ENCODE measurements at regions not wholly inside any gene's neighbourhood (a gene's known extent, or its start where the extent isn't known, plus 50 kb on each side); places are given as distances from the start of the nearest gene placed in this dataset.

DNA sequence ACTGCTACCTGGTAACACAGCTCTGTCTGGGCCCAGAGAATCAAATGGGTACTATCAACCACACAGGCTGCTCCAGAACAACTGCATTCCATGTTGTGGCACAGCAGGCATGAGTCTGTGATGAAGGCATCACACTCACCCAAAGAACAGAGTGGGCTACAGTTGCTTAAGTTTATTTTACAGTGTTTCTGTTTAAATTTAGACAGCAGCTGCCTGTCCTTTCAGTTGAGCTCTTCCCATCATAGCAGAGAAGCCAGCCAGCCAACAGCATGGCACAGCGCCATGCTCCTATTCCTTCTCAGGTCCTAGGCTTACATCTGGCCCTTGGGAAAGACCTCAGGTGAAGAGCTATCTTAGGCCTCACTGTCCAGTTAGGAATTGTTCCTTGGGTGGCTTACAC, 147.0 kb upstream of the FRMD6 start (continued):
- TF ChIP-seq, protein P1, sequence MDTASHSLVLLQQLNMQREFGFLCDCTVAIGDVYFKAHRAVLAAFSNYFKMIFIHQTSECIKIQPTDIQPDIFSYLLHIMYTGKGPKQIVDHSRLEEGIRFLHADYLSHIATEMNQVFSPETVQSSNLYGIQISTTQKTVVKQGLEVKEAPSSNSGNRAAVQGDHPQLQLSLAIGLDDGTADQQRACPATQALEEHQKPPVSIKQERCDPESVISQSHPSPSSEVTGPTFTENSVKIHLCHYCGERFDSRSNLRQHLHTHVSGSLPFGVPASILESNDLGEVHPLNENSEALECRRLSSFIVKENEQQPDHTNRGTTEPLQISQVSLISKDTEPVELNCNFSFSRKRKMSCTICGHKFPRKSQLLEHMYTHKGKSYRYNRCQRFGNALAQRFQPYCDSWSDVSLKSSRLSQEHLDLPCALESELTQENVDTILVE (CRISPR knock-in tag; IDR thresholded peaks at IDR 0.05): no peak

DNA sequence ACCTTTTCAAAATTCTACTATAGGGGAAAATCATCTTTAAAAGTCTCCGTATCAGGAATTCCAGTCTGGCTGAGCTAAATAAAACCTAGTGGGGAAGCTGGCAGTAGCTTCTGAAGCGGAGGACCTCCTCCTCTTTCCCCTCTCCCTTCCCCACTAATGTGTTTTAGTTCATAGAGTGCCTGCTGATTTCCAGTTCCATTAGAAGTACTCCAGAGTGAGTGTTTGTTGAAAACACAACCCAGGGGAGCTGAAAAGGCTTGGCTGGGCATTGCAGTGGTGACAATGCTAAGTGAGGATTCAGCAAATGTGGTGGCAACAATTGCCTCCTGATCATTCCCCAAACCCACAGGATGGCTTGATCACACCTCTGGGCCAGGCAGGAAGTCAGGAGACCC, 144.2 kb upstream of the FRMD6 start:
- intact Hi-C loops (cut with micrococcal nuclease; ENCODE audit: unreplicated experiment): no loop called here
- H3K79me2 ChIP-seq (ENCODE audit: insufficient read depth, low read length): no peaks in the 10 kb centered on the region
- H3K4me2 ChIP-seq (ENCODE audit: low read depth, low read length): no peak overlapping the region
- no peak overlapping the region for H3K27ac ChIP-seq (ENCODE audit: extremely low read length, insufficient read depth, low read length)
- no peak for FAIRE-seq
- no peak overlapping the region for H3K9ac ChIP-seq (ENCODE audit: insufficient read depth, low read depth, low read length)
- ChIA-PET CTCF (ENCODE audit: low intra/inter-chr PET ratio, low total read pairs) (no interaction called here), POLR2A (no interaction called here)
- H3K27me3 ChIP-seq (ENCODE audit: control insufficient read depth in 1 of 2, insufficient read depth in 2 of 2, low read length in 2 of 2): peaks cover 0 to 8% of the 10 kb centered on the region in 2 experiments; a peak in 1 of 5 replicates
- H3K9me3 ChIP-seq (ENCODE audit: low read length): no peaks in the 10 kb centered on the region
- no TSS peak for BruUV-seq (replicated peaks)
- no peak for DNase-seq (ENCODE audit: low spot score)
- H3K4me1 ChIP-seq (ENCODE audit: insufficient read depth, low read length): no peaks in the 10 kb centered on the region
- WGBS (ENCODE audit: low lambda C conversion rate): 72% methylated on average over 2 of the region's 2 CpGs
- in situ Hi-C loops (cut with HindIII; ENCODE audit: extremely low pct_ligation_motif_present, low pct_unique_long_range_greater_than_20kb): no loop called here
- TF ChIP-seq ZNF557 (CRISPR knock-in tag; IDR thresholded peaks at IDR 0.05) (no peak), HMG20B (CRISPR knock-in tag; conservative IDR thresholded peaks at IDR 0.05) (no peak), ZNF850 (CRISPR knock-in tag; conservative IDR thresholded peaks at IDR 0.05) (no peak), TMF1 (CRISPR knock-in tag; IDR thresholded peaks at IDR 0.05; ENCODE audit: low read depth) (no peak)
- H2AFZ ChIP-seq (ENCODE audit: low read length): no peak overlapping the region
- ATAC-seq: no peak
- H3K4me3 ChIP-seq (replicated peaks in 1 of 3; ENCODE audit: insufficient read depth in 1 of 3, low read depth in 2 of 3, low read length in 3 of 3): no peak overlapping the region
- no peaks in the 10 kb centered on the region for H4K20me1 ChIP-seq (ENCODE audit: insufficient read depth, low read length)
- no peaks in the 10 kb centered on the region for H3K36me3 ChIP-seq (replicated peaks in 1 of 2; ENCODE audit: control insufficient read depth in 1 of 2, insufficient read depth in 2 of 2, low read length in 2 of 2)

DNA sequence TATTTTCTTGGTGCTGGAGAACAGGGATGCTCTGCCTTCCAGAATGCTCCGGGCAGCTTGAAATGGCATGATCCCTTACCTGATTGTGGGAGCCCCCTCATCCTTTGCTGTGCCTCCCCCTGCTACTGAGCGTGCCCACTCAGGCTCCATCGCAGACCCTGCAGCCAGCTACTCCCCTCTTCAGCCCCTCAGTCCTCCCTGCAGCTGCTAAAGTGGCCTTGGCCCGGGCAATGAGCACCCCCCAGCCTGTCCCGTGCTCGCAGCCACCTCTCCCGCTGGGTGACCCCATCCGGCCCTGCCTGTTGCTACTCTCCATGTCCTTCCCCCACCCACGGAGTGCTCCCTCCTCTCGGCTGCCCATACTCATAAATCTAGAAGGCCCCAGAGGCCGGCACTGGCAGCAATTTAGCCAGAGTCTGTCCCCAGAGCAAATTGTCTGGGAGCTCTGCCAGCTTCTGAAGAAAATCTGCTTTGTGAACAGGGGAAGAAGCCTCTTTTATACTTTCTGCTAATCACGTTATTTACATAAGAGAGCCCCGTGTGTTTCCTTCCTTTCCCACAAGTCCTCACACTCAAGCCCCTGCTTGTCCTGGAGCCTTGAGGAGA, 143.7 kb upstream of the FRMD6 start:
- H3K9ac ChIP-seq (ENCODE audit: insufficient read depth, low read depth, low read length): no peak overlapping the region
- H3K27ac ChIP-seq (ENCODE audit: extremely low read length, insufficient read depth, low read length): no peak overlapping the region
- DNase-seq (ENCODE audit: low spot score): no peak
- POLR2A ChIA-PET: no interaction called here
- H3K4me2 ChIP-seq (ENCODE audit: low read depth, low read length): no peak overlapping the region
- peaks cover 0 to 8% of the 10 kb centered on the region in 2 experiments; a peak in 1 of 5 replicates for H3K27me3 ChIP-seq (ENCODE audit: control insufficient read depth in 1 of 2, insufficient read depth in 2 of 2, low read length in 2 of 2)
- no peaks in the 10 kb centered on the region for H3K9me3 ChIP-seq (ENCODE audit: low read length)
- no peaks in the 10 kb centered on the region for H3K4me1 ChIP-seq (ENCODE audit: insufficient read depth, low read length)
- no TSS peak for BruUV-seq (replicated peaks)
- in situ Hi-C loops (cut with HindIII; ENCODE audit: extremely low pct_ligation_motif_present, low pct_unique_long_range_greater_than_20kb): no loop called here
- no peak overlapping the region for H2AFZ ChIP-seq (ENCODE audit: low read length)
- H4K20me1 ChIP-seq (ENCODE audit: insufficient read depth, low read length): no peaks in the 10 kb centered on the region
- no peak for ATAC-seq
- no peaks in the 10 kb centered on the region for H3K36me3 ChIP-seq (replicated peaks in 1 of 2; ENCODE audit: control insufficient read depth in 1 of 2, insufficient read depth in 2 of 2, low read length in 2 of 2)
- CTCF ChIA-PET (ENCODE audit: low intra/inter-chr PET ratio, low total read pairs): no interaction called here
- WGBS (ENCODE audit: low lambda C conversion rate): 28% methylated on average over 5 of the region's 13 CpGs
- intact Hi-C loops (cut with micrococcal nuclease; ENCODE audit: unreplicated experiment): no loop called here
- no peak overlapping the region for H3K4me3 ChIP-seq (replicated peaks in 1 of 3; ENCODE audit: insufficient read depth in 1 of 3, low read depth in 2 of 3, low read length in 3 of 3)
- no peak for FAIRE-seq
- H3K79me2 ChIP-seq (ENCODE audit: insufficient read depth, low read length): no peaks in the 10 kb centered on the region
- no peak for TF ChIP-seq TARDBP (CRISPR knock-in tag; IDR thresholded peaks at IDR 0.05)
- TF ChIP-seq KDM5B (CRISPR knock-in tag; IDR thresholded peaks at IDR 0.05; ENCODE audit: borderline replicate concordance): no peak

Data from HepG2 (cell line).